HG03439 (cell line): ENCODE measurements at regions not wholly inside any gene's neighbourhood (a gene's known extent, or its start where the extent isn't known, plus 50 kb on each side); places are given as distances from the start of the nearest gene placed in this dataset.
"Not testable (repeated sequence)": the region's sequence is repeated elsewhere in the genome, so short reads cannot be mapped to it uniquely, and the experiment has no call there.

ENCODE experiments used
- ATAC-seq: cut with Tn5 transposase; IDR thresholded peaks from one replicate; pipeline ENCODE4 v1.9.1; 2021; ENCODE audit warnings: mild to moderate bottlenecking, moderate library complexity; ENCODE audit not compliant: unreplicated experiment

- no peak for ATAC-seq
Observed at GRCh38 chr4:136017556-136017955, 1514.7 kb downstream of the PCDH18 start.

- no peak for ATAC-seq
Observed at GRCh38 chr4:136012220-136012619, 1520.1 kb downstream of the PCDH18 start.

- no peak for ATAC-seq
Observed at GRCh38 chr4:136009258-136009832, 1522.9 kb downstream of the PCDH18 start.

- no peak for ATAC-seq
Observed at GRCh38 chr4:136007991-136008390, 1524.3 kb downstream of the PCDH18 start.

GRCh38 chr4:136002316-136002715 is 1530.0 kb downstream of the PCDH18 start:
- no peak for ATAC-seq

GRCh38 chr4:136001791-136002190 is 1530.5 kb downstream of the PCDH18 start:
- no peak for ATAC-seq

- no peak for ATAC-seq
Observed at GRCh38 chr4:136000246-136000645, 1532.0 kb downstream of the PCDH18 start.

- ATAC-seq = no peak
Observed at GRCh38 chr4:135994360-135994759, 1537.9 kb downstream of the PCDH18 start.

GRCh38 chr4:135976860-135977259 is 1555.4 kb downstream of the PCDH18 start:
- no peak for ATAC-seq

- no peak for ATAC-seq
Observed at GRCh38 chr4:135966936-135967335, 1565.4 kb downstream of the PCDH18 start.

GRCh38 chr4:135963009-135963408 is 1569.3 kb downstream of the PCDH18 start:
- ATAC-seq = no peak

- ATAC-seq = no peak
Observed at GRCh38 chr4:135949931-135950330, 1582.4 kb downstream of the PCDH18 start.

- ATAC-seq = no peak
Observed at GRCh38 chr4:135948797-135949196, 1583.5 kb downstream of the PCDH18 start.

- ATAC-seq = no peak
Observed at GRCh38 chr4:135941671-135942070, 1590.6 kb downstream of the PCDH18 start.

- no peak for ATAC-seq
Observed at GRCh38 chr4:135934026-135934425, 1598.3 kb downstream of the PCDH18 start.

- no peak for ATAC-seq
Observed at GRCh38 chr4:135927651-135928050, 1604.6 kb downstream of the PCDH18 start.

- no peak for ATAC-seq
Observed at GRCh38 chr4:135921081-135921480, 1611.2 kb downstream of the PCDH18 start.

GRCh38 chr4:135917011-135917410 is 1615.3 kb downstream of the PCDH18 start:
- ATAC-seq = no peak

- no peak for ATAC-seq
Observed at GRCh38 chr4:135900956-135901355, 1631.3 kb downstream of the PCDH18 start.

GRCh38 chr4:135864304-135864703 is 1662.7 kb upstream of the PABPC4L start:
- ATAC-seq = not testable (repeated sequence)

GRCh38 chr4:135840781-135841180 is 1639.2 kb upstream of the PABPC4L start:
- no peak for ATAC-seq

- ATAC-seq = no peak
Observed at GRCh38 chr4:135839712-135840111, 1638.1 kb upstream of the PABPC4L start.

GRCh38 chr4:135838889-135839288 is 1637.3 kb upstream of the PABPC4L start:
- ATAC-seq = no peak
